HUDEP-2 (cell line): ENCODE measurements at regions not wholly inside any gene's neighbourhood (a gene's known extent, or its start where the extent isn't known, plus 50 kb on each side); places are given as distances from the start of the nearest gene placed in this dataset.
"Not testable (repeated sequence)": the region's sequence is repeated elsewhere in the genome, so short reads cannot be mapped to it uniquely, and the experiment has no call there.

ENCODE experiments used
- DNase-seq, 76 experiments: peaks; one replicate each; lab custom pipeline; 2025; ENCODE audit not compliant: unreplicated experiment in 76 of 76; lab: John Stamatoyannopoulos, UW

DNA sequence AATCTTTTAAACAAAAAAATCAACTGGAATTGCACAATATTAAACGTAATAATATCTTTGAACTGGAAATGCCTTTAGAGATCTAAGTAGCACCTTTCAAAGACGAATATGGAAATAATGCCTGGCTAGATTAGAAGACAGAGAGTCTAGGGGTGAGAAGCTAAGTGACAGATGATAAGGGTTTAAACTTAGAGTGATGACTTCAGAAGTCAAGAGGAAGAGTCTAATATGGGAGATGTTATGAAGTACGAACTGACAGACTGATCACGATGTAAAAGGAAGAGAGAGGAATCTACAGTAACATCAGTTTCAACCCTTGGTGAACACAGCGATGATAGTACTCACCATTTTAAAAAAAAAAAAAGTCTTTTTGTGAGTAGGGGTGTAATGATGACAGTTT lies 57.9 kb downstream of the HINT1 start:
- no peak for DNase-seq

DNA sequence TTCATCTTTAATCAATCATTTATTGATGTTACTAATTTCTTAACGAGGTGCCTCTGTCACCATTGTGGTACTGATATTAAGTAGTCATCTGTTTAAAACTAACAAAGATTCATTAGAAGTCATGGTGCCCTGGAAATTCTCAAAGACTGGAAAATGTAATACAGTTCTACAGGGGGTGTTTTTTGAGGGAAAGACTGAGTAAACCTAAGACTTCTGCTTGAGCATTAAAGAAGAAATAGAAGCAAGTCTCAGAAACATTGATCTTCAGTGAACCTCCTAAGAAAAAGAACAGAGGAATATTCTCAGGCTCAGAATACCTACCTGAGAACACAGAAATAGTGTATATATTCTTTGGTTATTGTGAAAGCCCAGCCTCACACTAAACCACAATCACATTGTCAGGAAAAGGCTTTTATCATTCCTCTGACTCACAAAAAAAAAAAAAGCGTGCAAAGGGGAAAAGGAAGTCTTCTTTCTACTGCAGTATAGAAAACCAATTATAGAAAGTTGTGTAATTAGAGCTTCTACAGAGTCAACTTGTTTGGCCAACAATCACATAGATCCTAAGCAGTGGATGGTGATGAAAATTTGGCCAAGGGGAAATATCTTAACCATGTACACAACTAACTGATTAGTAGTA lies 60.8 kb downstream of the HINT1 start:
- no peak for DNase-seq

DNA sequence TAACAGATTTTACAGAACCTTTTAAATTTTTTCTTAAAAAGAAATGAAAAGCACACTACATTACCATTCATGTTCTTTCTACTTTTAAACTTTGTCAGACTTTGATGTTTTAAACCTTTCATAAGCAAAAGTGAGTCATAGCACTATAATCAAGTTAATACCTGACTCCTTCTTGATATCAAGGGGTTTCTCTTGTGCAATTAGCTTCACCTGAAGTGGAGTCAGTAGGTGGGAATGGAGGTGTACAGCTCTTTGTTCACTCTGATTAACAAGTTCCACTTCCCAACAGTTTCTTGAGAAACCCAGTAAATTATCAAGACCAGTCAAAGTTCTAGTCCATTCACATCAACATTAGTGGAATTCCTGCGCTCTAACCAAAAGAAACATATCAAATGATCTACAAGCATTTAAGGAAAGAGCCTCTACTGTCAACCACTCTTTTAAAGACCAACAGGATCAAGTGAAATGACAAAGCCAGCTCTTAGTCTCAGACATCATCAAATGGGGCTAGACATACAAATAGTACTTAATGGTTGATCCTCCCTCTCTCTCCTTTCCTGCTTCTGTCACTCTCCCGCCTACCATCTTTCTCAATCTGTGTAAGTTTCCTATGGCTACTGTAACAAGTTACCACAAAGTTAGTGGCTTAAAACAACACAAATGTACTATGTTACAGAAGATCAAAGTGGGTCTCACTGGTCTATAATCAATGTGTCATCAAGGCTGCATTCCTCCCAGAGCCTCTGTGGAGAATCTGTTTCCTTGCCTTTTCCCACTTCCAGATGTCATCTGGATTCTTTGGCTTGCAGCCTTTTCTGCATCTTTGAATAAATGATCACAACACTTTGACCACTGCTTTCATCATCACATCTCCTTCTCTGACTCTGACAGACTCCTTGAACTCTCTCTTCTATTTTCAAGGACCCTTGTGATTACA lies 68.0 kb downstream of the HINT1 start:
- DNase-seq: no peak

DNA sequence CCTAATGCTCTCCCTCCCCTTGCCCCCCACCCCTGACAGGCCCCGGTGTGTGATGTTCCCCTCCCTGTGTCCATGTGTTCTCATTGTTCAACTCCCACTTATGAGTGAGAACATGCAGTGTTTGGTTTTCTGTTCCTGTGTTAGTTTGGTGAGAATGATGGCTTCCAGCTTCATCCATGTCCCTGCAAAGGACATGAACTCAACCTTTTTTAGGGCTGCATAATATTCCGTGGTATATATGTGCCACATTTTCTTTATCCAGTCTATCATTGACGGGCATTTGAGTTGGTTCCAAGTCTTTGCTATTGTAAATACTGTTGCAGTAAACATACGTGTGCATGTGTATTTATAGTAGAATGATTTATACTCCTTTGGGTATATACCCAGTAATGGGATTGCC lies 69.5 kb downstream of the HINT1 start:
- DNase-seq: not testable (repeated sequence)

DNA sequence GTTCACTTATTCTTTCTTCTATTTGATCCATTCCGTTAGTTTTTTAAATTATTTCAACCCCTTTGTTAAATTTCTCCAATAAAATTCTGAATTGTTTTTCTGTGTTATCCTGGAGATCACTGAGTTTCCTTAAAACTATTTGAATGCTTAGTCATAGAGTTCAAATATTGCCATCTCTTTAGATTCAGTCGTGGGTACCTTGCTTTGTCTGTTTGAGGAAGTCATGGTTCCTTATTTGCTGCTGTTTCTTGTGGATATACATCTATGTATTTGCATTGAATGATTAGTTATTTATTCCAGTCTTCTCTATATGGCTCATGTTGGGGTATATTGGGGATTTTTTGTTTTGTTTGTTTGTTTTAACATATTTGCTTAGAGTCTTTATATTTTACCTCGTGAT lies 80.6 kb downstream of the HINT1 start:
- DNase-seq: no peak

DNA sequence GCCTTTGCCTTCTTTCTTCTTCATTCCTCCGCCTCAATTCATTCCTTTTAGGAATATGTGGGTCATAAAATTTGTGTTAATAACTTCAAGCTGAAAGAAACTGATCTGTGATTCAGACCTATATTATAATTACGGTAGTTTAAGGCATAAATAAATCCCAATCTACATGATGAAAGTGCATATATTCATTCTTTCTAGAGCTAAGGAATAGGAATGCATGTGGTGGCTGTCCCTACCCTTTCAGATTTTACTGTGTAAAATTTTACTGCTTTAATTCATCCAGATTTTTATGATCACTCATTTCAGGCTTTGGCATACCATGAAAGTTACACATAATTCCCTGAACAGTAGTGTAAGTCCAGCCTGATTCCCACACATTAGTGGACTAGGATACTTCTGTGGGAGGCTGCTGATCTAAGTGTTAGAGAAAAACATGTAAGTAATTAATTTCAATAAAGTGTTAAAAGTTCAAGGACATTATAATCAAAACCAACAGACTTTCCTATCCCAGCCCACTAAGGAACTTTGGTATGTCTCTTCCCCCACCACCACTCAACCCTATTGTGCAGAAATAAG lies 83.1 kb downstream of the HINT1 start:
- no peak for DNase-seq

DNA sequence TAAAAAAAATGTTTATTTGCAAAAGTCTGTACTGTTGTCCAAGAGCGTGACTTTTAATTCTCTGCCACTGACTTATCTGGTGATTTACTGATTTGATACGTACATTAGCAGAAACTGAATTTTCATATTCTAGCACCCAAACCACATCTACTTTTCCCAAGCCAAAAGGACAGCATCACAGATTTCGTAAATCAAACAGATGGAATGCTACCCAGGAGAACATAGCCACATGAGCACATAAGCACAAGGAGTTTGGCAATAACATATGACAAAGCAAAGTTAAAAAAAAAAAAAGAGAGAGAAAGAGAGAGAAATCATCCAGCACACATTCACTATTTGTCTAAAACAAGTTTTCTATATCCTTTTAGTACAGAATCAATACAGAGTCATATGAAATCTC lies 83.7 kb downstream of the HINT1 start:
- no peak for DNase-seq

DNA sequence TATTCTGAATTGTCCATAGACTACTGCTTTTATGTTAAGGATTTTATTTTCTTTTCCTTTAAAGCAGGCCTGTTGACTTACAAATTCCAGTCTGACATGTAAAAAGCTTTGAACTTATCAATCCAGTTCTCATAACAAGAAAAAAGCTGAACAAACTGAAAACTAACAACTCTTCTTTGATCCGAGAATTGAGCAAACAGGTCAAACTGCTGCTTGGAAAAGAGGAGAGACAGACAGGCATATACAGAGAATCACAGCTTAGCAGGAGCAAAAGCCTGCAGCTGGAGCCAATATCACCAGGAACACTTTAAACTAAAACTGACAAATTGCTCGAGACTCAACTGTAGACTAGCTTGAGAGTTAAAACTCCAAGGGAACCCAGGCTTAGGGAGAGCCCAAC lies 85.8 kb downstream of the HINT1 start:
- DNase-seq: no peak

DNA sequence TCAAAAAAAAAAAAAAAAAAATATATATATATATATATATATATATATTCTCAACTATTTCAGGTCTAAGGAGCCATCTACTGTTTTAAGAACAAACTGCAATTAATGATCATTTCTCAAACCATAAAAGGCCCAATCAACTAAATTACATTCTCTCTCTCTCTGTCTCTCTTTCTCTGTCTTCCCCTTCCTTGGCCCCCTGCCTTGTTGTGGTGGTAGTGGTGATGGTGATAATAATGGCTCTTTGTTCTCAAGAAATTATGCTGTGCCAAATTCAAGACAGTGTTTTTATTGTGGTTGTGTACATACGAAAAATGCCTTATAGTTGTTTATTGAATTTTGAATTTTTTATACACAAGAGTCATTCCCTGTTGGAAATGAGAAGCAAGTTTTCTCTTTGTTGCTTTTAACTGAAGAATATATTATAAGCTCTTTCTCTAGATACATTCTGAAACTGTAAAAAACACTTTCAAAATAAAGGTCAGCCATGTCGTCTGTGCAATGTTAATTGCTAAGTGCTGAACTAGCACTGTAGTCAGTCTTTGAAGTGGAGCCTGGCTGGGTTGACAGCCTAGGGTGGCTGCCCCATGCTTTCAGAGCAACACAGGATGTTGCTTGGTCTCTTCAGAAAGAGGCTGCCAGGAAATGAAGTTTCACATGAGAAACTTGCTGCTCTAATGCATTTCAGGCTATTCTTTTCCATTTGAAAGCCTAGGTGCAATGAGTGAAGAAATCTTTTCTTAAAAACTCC lies 96.0 kb downstream of the HINT1 start:
- DNase-seq: no peak

DNA sequence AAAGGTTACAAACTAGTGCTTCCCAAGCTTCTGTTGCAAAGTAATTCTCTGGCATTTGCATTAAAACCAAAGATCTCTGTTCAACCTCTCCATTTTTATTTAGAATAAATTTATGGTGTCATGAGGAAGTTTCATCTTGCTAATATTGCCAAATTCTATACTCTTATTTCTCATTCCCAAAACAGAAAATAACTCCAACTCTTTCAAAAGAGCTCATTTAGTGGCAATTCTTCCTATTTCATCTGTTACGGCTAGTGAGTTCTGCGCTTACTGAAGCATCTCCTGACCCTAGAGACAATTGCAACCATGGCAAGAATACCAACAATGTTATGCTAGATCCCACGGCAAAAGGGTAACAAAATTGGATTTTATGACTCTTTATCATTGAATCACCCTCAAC lies 97.0 kb downstream of the HINT1 start:
- DNase-seq: no peak

DNA sequence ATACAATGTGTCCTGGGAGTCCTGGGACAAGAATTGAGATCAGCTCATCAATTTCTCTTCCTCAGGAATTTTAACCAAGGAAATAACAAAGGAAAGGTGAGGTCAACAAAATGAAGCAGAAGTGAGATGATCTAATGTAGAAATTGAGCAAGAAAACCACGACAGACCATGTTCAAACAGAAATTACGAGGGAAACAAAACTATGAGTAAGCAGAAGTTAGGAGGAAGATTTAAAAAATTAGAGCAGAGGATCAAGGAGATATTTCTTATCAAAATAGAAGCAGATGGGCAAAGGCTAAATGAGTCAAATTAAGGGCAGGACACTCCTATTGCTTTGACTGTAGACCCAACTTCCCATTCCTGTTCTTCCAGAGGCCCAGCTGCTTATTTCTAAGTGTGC lies 97.4 kb downstream of the HINT1 start:
- DNase-seq: no peak

DNA sequence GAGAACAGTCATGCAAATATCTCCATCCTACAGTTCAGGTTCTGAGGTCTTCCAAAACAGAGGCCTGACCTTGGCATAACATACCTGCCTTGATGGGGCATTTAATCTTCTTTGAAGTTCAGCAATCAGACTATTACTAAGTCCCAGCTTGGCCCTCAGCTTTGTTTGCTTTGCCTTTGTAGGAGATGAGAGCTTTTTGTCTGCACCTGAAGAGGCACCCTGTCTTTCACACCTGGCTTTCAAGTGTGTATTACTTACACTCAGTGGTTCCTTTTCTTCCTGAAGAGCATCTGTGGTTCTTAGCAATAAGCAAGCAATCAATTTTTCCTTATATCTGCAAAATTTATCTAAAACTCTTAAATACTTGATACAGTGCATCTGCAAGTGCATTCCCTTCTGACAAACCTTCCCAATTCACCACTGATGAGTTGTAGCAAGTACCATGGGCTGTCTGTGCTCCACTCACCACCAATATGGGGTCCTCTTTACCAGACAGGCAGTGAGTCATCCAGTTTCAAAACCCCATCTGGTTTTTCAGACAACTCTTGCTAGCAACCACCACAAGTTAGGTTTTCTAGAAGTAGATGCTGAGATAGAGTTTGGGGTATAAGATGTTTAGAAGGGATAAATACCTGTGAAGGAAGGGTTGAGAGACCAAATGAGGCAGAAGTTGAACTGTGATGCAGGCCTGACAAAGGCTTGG lies 100.2 kb downstream of the HINT1 start:
- no peak for DNase-seq

DNA sequence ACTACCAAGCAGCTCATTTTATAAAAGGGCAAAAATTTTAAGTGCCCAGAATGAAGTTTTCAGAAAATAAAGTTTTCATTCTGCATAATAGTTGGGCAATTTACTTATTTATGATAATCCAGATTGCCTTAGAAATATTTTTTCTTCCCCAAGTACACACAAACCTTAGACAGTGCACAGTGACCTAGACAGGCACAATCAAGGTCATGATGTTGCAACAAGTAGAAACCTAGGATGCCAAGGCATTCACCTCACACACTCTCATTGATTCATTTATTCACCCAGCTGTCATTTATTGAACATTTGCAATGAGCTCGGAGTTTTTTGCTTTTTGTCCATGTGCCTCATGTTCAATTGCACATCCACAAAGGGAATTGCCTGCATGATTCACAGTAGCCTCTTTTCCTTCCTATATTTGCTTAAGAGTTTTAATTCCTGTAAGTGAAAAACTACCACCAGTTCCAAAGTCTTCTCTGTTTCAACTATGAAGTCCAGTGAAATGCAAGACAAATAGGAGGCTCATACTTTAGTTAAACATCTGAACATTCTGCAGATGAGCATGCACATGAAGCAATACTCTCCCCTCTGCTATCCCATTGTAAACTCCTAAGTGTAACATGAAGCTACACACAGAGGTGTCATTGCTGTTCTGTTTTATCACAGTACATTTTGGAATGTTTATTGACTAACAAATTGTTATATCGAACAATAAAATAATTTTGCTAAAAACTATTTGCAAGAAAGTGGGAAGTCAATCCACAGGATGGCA lies 122.9 kb downstream of the HINT1 start:
- DNase-seq: no peak

DNA sequence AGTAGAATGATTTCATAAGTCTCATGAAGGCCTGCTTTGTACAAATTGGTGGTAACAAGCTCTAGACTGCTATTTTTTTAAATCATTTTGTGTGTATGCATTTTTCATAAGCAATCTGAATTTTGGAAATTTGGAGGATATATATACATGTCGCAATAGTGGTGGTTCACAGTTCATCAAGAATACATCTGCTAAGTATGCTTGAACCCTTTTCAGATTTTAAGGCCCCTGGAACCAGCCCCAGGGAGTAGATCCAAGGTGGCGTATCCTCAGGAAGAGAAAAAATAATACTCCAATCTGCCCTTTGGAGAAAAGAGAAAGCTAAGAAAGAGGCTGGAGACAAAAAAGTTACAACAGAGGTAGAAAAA lies 141.6 kb downstream of the HINT1 start:
- DNase-seq: no peak

DNA sequence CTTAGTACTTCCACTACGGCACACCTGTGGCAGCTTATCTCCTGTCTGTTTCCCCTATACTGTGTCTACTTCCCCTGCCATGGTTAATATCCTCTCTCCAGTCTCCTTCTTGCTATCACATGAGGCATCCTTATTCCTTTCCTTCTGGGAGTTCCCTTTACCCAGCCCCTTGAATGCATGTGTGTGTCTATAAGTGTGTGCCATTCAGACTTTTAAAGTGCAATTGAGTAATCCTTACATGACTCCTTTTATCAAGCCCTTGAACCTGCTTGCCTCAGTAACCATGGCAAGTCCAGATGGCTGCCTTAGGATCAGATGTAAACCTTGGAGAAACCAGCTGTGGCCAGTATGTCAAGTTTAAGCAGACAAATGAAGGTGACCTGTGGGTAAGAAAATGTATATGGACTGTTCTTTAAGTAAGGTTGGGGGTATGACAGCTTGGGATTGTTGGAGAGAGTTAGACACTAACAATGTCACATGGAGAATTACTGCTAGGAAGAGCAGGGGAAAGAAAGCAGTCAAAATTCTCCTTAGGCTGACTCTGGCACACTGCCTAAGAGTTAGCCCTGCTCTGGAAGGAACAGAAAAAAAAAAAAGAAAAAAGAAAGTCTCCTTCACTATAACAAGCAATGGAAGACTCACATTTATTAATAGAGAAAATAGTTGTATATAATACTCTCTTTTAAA lies 142.1 kb downstream of the HINT1 start:
- DNase-seq: no peak

DNA sequence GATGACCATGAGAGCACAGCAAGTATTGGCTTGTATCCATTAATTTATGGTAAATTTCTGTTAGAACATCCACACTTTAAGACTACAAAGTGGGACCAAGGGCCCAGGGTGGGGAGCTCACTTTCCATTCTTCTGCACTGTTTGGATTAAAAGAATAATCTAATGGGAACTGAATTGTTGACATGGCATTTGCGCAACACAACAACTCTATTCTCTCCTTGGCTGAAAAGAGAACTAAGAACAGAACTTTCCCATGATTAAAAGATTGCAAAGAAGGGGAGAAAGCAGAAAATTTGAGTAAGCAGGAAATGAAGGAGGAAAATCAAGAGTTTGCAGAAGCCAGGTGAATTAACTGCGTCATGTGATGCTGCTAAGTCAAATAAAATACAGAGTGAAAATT lies 143.4 kb downstream of the HINT1 start:
- DNase-seq: no peak

DNA sequence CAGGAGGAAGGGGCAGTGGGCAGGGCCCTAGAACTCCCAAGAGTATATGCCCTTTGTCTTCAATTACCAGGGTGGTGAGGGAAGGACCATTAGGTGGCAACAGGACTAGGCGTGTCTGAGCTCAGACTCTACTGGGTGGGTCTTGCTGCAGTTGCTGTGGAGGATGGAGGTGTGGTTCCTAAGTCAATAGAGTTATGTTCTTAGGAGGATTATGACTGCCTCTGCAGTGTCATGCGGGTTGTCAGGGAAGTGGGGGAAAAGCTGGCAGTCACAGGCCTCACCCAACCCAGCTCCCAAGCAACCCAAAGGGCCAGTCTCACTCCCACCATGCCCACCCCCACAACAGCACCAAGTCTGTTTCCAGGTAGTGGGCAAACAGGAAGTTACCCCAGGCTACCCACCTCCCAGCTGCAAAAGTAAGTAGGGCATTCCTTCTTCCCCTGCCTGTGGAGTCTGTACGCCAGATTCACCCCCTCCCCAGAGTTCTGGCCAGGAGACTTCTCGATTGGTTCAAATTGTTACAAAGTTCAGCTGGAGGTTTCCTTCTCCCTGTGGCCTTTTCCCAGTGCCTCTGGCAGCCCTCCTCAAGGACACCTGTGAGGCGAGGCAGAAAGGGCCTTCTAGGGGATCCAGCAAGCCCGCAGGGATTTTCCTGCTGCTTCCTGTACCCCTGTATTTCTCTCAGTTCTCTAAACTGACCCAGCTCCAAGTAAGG lies 145.3 kb downstream of the HINT1 start:
- no peak for DNase-seq

DNA sequence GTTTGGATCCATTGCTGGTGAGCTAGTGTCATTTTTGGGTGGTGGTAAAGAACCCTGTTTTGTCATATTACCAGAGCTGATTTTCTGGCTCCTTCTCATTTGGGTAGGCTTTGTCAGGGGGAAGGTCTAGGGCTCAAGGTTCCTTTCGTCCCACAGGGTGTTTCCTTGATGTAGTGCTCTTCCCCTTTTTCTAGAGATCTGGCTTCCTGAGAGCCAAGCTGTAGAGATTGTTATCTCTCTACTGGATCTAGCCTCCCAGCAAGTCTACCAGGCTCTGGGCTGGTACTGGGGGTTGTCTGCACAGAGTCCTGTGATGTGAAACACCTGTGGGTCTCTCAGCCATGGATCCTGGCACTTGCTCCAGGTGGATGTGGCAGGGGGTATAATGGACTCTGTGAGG lies 145.9 kb downstream of the HINT1 start:
- DNase-seq: no peak

DNA sequence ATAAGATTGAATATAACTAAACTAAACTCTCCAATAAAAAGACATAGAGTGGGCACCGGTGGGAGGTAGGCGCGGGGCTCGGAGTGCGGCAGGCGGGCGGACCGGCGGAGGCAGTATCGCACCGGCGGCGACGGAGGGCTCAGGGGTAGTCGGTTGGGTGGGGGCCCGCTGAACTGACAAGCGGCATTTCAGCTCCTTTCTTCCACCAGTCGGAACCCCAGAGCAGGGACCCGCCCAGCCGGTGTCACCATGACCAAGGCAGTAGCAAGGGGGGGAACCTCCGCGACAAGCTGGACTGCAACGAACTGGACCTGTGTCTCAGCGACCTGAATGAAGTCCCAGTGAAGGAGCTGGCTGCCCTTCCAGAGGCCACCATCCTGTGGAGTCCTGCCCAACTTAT lies 156.7 kb downstream of the HINT1 start:
- DNase-seq: no peak
